ENCODE measurements at regions not wholly inside any gene's neighbourhood (a gene's known extent, or its start where the extent isn't known, plus 50 kb on each side); places are given as distances from the start of the nearest gene placed in this dataset. TPM values are rescaled to one million over a fixed set of nuclear protein-coding genes. Genes with fewer than 3 reads are reported as not detected.

- Histone ChIP-seq H3K9me2 (replicated peaks; ENCODE audit: insufficient read depth, low read length) (no peaks in the 10 kb centered on the region), H3K36me3 (ENCODE audit: insufficient read depth, low read length) (no peaks in the 10 kb centered on the region), H3K4me2 (ENCODE audit: low read depth, low read length, poor library complexity, severe bottlenecking) (no peak overlapping the region), H3K9me3 (ENCODE audit: low read length) (no peaks in the 10 kb centered on the region), H3K9ac (ENCODE audit: low read length) (no peak overlapping the region), H3K4me3 (ENCODE audit: low read length) (no peak overlapping the region), H3K27me3 (ENCODE audit: low read length) (no peaks in the 10 kb centered on the region), H3K4me1 (ENCODE audit: low read length) (no peaks in the 10 kb centered on the region), H3K27ac (ENCODE audit: low read length) (no peak overlapping the region), H4K20me1 (ENCODE audit: insufficient read depth, low read depth, low read length) (no peaks in the 10 kb centered on the region), H3K79me2 (ENCODE audit: low read length) (no peaks in the 10 kb centered on the region), H2AFZ (ENCODE audit: low read length) (no peak overlapping the region)
- DNase-seq = no peak
Observed at GRCh38 chrX:112913807-112914206, 73.2 kb upstream of the AMOT start.

- Histone ChIP-seq H3K36me3 (ENCODE audit: insufficient read depth, low read length) (no peaks in the 10 kb centered on the region), H3K9me3 (ENCODE audit: low read length) (no peaks in the 10 kb centered on the region), H3K4me2 (ENCODE audit: low read depth, low read length, poor library complexity, severe bottlenecking) (no peak overlapping the region), H3K27me3 (ENCODE audit: low read length) (no peaks in the 10 kb centered on the region), H3K9me2 (replicated peaks; ENCODE audit: insufficient read depth, low read length) (no peaks in the 10 kb centered on the region), H3K4me1 (ENCODE audit: low read length) (no peaks in the 10 kb centered on the region), H3K4me3 (ENCODE audit: low read length) (no peak overlapping the region), H4K20me1 (ENCODE audit: insufficient read depth, low read depth, low read length) (no peaks in the 10 kb centered on the region), H2AFZ (ENCODE audit: low read length) (no peak overlapping the region), H3K9ac (ENCODE audit: low read length) (no peak overlapping the region), H3K27ac (ENCODE audit: low read length) (no peak overlapping the region), H3K79me2 (ENCODE audit: low read length) (no peaks in the 10 kb centered on the region)
- no peak for DNase-seq
Observed at GRCh38 chrX:112910418-112910817, 69.8 kb upstream of the AMOT start.

GRCh38 chrX:112901869-112902725 lies 61.5 kb upstream of the AMOT start:
- no peak for DNase-seq
- Histone ChIP-seq H3K4me1 (ENCODE audit: low read length) (no peaks in the 10 kb centered on the region), H3K36me3 (ENCODE audit: insufficient read depth, low read length) (no peaks in the 10 kb centered on the region), H3K27ac (ENCODE audit: low read length) (no peak overlapping the region), H2AFZ (ENCODE audit: low read length) (no peak overlapping the region), H3K4me2 (ENCODE audit: low read depth, low read length, poor library complexity, severe bottlenecking) (no peak overlapping the region), H3K4me3 (ENCODE audit: low read length) (no peak overlapping the region), H3K79me2 (ENCODE audit: low read length) (no peaks in the 10 kb centered on the region), H3K9ac (ENCODE audit: low read length) (no peak overlapping the region), H3K9me2 (replicated peaks; ENCODE audit: insufficient read depth, low read length) (no peaks in the 10 kb centered on the region), H3K27me3 (ENCODE audit: low read length) (no peaks in the 10 kb centered on the region), H4K20me1 (ENCODE audit: insufficient read depth, low read depth, low read length) (no peaks in the 10 kb centered on the region), H3K9me3 (ENCODE audit: low read length) (no peaks in the 10 kb centered on the region)

- H3K9ac ChIP-seq (ENCODE audit: low read length) = no peak overlapping the region
- no peaks in the 10 kb centered on the region for H3K27me3 ChIP-seq (ENCODE audit: low read length)
- no peaks in the 10 kb centered on the region for H3K9me2 ChIP-seq (replicated peaks; ENCODE audit: insufficient read depth, low read length)
- no peaks in the 10 kb centered on the region for H3K4me1 ChIP-seq (ENCODE audit: low read length)
- H3K36me3 ChIP-seq (ENCODE audit: insufficient read depth, low read length) = no peaks in the 10 kb centered on the region
- no peaks in the 10 kb centered on the region for H3K79me2 ChIP-seq (ENCODE audit: low read length)
- no peak for DNase-seq
- H3K9me3 ChIP-seq (ENCODE audit: low read length) = 0 out of 2 replicates have a peak, but pooled peaks cover 3% of the 10 kb centered on the region
- no peak overlapping the region for H3K27ac ChIP-seq (ENCODE audit: low read length)
- H4K20me1 ChIP-seq (ENCODE audit: insufficient read depth, low read depth, low read length) = no peaks in the 10 kb centered on the region
- H3K4me2 ChIP-seq (ENCODE audit: low read depth, low read length, poor library complexity, severe bottlenecking) = no peak overlapping the region
- no peak overlapping the region for H3K4me3 ChIP-seq (ENCODE audit: low read length)
- no peak overlapping the region for H2AFZ ChIP-seq (ENCODE audit: low read length)
Observed at GRCh38 chrX:112896051-112896450, 55.4 kb upstream of the AMOT start.

Small RNA genes in the stretch of these regions (small RNA-seq; reads per million reads assigned to genes)
- not detected for gene AL031183.1
- not detected for gene RF00012
- not detected for gene RF00088
- gene RN7SL93P = not detected
- not detected for gene RNU1-57P
- not detected for gene RNU6-1015P
